K562 (cell line): ENCODE measurements at regions not wholly inside any gene's neighbourhood (a gene's known extent, or its start where the extent isn't known, plus 50 kb on each side); places are given as distances from the start of the nearest gene placed in this dataset.

Experiments used
- ESRRB ChIP-seq: fragments of 250-450 bp; sonication (Bioruptor Pico); IDR thresholded peaks from 2 replicates; pipeline ENCODE4 v1.5.0; 2020; ENCODE audit warnings: mild to moderate bottlenecking, moderate library complexity, borderline replicate concordance
- GTF2F1 ChIP-seq: IDR thresholded peaks from 2 replicates; pipeline ENCODE4 v1.6.1; 2011; ENCODE audit warnings: low read depth, low read length, improper control_type of control experiment
- POLR2AphosphoS5 ChIP-seq: IDR thresholded peaks from 2 replicates; pipeline ENCODE4 v1.6.1; 2011; ENCODE audit warnings: mild to moderate bottlenecking, low read depth, low read length, moderate library complexity; ENCODE audit not compliant: control insufficient read depth, insufficient read depth
- RFX7 ChIP-seq: fragments of 250-450 bp; sonication (Bioruptor Pico); IDR thresholded peaks from 2 replicates; pipeline ENCODE4 v1.5.1; 2021; ENCODE audit warnings: mild to moderate bottlenecking
- TF ChIP-seq, protein P1 (sequence below): fragments of 450-650 bp; IDR thresholded peaks from 2 replicates; pipeline ENCODE4 v1.6.1; 2016; ENCODE audit warnings: mild to moderate bottlenecking, moderate library complexity
- TF ChIP-seq, protein P2 (sequence below): fragments of 450-650 bp; conservative IDR thresholded peaks from 2 replicates; pipeline ENCODE4 v1.6.1; 2016; ENCODE audit warnings: missing genetic modification characterization, low read depth, mild to moderate bottlenecking, control low read depth, missing compliant biosample characterization

DNA sequence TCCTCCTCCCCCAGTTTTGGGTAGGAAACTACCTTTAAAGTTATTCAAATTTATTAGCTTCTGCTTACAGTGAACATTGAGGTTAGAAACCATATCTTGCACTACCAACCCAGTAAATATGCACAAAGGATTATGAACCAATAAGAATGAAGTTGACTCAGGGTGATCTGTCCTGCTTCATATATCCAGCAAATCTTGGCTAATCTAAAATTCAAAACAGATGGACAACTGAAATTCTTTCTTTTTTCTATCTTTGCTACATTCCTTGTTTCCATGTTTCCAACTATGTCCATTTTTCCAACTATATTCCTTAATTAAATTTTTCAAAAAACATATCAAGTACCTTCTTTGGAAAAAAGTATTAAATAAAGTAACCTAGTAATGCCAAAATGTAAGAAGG, 149.3 kb downstream of the FAM124B start (continued):
- TF ChIP-seq, protein P1, sequence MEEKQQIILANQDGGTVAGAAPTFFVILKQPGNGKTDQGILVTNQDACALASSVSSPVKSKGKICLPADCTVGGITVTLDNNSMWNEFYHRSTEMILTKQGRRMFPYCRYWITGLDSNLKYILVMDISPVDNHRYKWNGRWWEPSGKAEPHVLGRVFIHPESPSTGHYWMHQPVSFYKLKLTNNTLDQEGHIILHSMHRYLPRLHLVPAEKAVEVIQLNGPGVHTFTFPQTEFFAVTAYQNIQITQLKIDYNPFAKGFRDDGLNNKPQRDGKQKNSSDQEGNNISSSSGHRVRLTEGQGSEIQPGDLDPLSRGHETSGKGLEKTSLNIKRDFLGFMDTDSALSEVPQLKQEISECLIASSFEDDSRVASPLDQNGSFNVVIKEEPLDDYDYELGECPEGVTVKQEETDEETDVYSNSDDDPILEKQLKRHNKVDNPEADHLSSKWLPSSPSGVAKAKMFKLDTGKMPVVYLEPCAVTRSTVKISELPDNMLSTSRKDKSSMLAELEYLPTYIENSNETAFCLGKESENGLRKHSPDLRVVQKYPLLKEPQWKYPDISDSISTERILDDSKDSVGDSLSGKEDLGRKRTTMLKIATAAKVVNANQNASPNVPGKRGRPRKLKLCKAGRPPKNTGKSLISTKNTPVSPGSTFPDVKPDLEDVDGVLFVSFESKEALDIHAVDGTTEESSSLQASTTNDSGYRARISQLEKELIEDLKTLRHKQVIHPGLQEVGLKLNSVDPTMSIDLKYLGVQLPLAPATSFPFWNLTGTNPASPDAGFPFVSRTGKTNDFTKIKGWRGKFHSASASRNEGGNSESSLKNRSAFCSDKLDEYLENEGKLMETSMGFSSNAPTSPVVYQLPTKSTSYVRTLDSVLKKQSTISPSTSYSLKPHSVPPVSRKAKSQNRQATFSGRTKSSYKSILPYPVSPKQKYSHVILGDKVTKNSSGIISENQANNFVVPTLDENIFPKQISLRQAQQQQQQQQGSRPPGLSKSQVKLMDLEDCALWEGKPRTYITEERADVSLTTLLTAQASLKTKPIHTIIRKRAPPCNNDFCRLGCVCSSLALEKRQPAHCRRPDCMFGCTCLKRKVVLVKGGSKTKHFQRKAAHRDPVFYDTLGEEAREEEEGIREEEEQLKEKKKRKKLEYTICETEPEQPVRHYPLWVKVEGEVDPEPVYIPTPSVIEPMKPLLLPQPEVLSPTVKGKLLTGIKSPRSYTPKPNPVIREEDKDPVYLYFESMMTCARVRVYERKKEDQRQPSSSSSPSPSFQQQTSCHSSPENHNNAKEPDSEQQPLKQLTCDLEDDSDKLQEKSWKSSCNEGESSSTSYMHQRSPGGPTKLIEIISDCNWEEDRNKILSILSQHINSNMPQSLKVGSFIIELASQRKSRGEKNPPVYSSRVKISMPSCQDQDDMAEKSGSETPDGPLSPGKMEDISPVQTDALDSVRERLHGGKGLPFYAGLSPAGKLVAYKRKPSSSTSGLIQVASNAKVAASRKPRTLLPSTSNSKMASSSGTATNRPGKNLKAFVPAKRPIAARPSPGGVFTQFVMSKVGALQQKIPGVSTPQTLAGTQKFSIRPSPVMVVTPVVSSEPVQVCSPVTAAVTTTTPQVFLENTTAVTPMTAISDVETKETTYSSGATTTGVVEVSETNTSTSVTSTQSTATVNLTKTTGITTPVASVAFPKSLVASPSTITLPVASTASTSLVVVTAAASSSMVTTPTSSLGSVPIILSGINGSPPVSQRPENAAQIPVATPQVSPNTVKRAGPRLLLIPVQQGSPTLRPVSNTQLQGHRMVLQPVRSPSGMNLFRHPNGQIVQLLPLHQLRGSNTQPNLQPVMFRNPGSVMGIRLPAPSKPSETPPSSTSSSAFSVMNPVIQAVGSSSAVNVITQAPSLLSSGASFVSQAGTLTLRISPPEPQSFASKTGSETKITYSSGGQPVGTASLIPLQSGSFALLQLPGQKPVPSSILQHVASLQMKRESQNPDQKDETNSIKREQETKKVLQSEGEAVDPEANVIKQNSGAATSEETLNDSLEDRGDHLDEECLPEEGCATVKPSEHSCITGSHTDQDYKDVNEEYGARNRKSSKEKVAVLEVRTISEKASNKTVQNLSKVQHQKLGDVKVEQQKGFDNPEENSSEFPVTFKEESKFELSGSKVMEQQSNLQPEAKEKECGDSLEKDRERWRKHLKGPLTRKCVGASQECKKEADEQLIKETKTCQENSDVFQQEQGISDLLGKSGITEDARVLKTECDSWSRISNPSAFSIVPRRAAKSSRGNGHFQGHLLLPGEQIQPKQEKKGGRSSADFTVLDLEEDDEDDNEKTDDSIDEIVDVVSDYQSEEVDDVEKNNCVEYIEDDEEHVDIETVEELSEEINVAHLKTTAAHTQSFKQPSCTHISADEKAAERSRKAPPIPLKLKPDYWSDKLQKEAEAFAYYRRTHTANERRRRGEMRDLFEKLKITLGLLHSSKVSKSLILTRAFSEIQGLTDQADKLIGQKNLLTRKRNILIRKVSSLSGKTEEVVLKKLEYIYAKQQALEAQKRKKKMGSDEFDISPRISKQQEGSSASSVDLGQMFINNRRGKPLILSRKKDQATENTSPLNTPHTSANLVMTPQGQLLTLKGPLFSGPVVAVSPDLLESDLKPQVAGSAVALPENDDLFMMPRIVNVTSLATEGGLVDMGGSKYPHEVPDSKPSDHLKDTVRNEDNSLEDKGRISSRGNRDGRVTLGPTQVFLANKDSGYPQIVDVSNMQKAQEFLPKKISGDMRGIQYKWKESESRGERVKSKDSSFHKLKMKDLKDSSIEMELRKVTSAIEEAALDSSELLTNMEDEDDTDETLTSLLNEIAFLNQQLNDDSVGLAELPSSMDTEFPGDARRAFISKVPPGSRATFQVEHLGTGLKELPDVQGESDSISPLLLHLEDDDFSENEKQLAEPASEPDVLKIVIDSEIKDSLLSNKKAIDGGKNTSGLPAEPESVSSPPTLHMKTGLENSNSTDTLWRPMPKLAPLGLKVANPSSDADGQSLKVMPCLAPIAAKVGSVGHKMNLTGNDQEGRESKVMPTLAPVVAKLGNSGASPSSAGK = no peak
- TF ChIP-seq POLR2AphosphoS5 = no peak
- TF ChIP-seq, protein P2, sequence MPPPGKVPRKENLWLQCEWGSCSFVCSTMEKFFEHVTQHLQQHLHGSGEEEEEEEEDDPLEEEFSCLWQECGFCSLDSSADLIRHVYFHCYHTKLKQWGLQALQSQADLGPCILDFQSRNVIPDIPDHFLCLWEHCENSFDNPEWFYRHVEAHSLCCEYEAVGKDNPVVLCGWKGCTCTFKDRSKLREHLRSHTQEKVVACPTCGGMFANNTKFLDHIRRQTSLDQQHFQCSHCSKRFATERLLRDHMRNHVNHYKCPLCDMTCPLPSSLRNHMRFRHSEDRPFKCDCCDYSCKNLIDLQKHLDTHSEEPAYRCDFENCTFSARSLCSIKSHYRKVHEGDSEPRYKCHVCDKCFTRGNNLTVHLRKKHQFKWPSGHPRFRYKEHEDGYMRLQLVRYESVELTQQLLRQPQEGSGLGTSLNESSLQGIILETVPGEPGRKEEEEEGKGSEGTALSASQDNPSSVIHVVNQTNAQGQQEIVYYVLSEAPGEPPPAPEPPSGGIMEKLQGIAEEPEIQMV (tag) = no peak
- no peak for TF ChIP-seq GTF2F1
- no peak for TF ChIP-seq RFX7 (CRISPR knock-in tag)
- no peak for TF ChIP-seq ESRRB (CRISPR knock-in tag)
